ENCODE measurements at regions not wholly inside any gene's neighbourhood (a gene's known extent, or its start where the extent isn't known, plus 50 kb on each side); places are given as distances from the start of the nearest gene placed in this dataset.
"Not testable (repeated sequence)": the region's sequence is repeated elsewhere in the genome, so short reads cannot be mapped to it uniquely, and the experiment has no call there.

DNA sequence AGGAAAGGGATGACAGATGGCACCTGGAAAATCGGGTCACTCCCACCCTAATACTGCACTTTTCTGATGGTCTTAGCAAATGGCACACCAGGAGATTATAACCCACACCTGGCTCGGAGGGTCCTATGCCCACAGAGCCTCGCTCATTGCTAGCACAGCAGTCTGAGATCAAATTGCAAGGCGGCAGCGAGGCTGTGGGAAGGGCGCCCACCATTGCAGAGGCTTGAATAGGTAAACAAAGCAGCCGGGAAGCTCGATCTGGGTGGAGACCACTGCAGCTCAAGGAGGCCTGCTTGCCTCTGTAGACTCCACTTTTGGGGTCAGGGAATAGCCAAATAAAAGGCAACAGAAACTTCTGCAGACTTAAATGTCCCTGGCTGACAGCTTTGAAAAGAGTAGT is 622.7 kb upstream of the ZNF804A start:
- TF ChIP-seq CTCF (conservative IDR thresholded peaks at IDR 0.05; ENCODE audit: low read depth in 2 of 2); CREB1 (CRISPR knock-in tag; IDR thresholded peaks at IDR 0.05; ENCODE audit: low read depth); EZH2 (IDR thresholded peaks at IDR 0.05; ENCODE audit: low read depth, unreplicated experiment); JUNB (IDR thresholded peaks at IDR 0.05; ENCODE audit: unreplicated experiment); POLR2AphosphoS5 (IDR thresholded peaks at IDR 0.05; ENCODE audit: low read depth); EZH2phosphoT487 (IDR thresholded peaks at IDR 0.05; ENCODE audit: unreplicated experiment); NANOG (IDR thresholded peaks at IDR 0.05; ENCODE audit: borderline replicate concordance); ZNF331 (CRISPR knock-in tag; IDR thresholded peaks at IDR 0.05; ENCODE audit: low read depth); ETS1 (IDR thresholded peaks at IDR 0.05); STAT1 (IDR thresholded peaks at IDR 0.05; ENCODE audit: unreplicated experiment): not testable (repeated sequence)
- TF ChIP-seq, protein P1, sequence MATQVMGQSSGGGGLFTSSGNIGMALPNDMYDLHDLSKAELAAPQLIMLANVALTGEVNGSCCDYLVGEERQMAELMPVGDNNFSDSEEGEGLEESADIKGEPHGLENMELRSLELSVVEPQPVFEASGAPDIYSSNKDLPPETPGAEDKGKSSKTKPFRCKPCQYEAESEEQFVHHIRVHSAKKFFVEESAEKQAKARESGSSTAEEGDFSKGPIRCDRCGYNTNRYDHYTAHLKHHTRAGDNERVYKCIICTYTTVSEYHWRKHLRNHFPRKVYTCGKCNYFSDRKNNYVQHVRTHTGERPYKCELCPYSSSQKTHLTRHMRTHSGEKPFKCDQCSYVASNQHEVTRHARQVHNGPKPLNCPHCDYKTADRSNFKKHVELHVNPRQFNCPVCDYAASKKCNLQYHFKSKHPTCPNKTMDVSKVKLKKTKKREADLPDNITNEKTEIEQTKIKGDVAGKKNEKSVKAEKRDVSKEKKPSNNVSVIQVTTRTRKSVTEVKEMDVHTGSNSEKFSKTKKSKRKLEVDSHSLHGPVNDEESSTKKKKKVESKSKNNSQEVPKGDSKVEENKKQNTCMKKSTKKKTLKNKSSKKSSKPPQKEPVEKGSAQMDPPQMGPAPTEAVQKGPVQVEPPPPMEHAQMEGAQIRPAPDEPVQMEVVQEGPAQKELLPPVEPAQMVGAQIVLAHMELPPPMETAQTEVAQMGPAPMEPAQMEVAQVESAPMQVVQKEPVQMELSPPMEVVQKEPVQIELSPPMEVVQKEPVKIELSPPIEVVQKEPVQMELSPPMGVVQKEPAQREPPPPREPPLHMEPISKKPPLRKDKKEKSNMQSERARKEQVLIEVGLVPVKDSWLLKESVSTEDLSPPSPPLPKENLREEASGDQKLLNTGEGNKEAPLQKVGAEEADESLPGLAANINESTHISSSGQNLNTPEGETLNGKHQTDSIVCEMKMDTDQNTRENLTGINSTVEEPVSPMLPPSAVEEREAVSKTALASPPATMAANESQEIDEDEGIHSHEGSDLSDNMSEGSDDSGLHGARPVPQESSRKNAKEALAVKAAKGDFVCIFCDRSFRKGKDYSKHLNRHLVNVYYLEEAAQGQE (IDR thresholded peaks at IDR 0.05; ENCODE audit: unreplicated experiment): not testable (repeated sequence)
- TF ChIP-seq, protein P2, sequence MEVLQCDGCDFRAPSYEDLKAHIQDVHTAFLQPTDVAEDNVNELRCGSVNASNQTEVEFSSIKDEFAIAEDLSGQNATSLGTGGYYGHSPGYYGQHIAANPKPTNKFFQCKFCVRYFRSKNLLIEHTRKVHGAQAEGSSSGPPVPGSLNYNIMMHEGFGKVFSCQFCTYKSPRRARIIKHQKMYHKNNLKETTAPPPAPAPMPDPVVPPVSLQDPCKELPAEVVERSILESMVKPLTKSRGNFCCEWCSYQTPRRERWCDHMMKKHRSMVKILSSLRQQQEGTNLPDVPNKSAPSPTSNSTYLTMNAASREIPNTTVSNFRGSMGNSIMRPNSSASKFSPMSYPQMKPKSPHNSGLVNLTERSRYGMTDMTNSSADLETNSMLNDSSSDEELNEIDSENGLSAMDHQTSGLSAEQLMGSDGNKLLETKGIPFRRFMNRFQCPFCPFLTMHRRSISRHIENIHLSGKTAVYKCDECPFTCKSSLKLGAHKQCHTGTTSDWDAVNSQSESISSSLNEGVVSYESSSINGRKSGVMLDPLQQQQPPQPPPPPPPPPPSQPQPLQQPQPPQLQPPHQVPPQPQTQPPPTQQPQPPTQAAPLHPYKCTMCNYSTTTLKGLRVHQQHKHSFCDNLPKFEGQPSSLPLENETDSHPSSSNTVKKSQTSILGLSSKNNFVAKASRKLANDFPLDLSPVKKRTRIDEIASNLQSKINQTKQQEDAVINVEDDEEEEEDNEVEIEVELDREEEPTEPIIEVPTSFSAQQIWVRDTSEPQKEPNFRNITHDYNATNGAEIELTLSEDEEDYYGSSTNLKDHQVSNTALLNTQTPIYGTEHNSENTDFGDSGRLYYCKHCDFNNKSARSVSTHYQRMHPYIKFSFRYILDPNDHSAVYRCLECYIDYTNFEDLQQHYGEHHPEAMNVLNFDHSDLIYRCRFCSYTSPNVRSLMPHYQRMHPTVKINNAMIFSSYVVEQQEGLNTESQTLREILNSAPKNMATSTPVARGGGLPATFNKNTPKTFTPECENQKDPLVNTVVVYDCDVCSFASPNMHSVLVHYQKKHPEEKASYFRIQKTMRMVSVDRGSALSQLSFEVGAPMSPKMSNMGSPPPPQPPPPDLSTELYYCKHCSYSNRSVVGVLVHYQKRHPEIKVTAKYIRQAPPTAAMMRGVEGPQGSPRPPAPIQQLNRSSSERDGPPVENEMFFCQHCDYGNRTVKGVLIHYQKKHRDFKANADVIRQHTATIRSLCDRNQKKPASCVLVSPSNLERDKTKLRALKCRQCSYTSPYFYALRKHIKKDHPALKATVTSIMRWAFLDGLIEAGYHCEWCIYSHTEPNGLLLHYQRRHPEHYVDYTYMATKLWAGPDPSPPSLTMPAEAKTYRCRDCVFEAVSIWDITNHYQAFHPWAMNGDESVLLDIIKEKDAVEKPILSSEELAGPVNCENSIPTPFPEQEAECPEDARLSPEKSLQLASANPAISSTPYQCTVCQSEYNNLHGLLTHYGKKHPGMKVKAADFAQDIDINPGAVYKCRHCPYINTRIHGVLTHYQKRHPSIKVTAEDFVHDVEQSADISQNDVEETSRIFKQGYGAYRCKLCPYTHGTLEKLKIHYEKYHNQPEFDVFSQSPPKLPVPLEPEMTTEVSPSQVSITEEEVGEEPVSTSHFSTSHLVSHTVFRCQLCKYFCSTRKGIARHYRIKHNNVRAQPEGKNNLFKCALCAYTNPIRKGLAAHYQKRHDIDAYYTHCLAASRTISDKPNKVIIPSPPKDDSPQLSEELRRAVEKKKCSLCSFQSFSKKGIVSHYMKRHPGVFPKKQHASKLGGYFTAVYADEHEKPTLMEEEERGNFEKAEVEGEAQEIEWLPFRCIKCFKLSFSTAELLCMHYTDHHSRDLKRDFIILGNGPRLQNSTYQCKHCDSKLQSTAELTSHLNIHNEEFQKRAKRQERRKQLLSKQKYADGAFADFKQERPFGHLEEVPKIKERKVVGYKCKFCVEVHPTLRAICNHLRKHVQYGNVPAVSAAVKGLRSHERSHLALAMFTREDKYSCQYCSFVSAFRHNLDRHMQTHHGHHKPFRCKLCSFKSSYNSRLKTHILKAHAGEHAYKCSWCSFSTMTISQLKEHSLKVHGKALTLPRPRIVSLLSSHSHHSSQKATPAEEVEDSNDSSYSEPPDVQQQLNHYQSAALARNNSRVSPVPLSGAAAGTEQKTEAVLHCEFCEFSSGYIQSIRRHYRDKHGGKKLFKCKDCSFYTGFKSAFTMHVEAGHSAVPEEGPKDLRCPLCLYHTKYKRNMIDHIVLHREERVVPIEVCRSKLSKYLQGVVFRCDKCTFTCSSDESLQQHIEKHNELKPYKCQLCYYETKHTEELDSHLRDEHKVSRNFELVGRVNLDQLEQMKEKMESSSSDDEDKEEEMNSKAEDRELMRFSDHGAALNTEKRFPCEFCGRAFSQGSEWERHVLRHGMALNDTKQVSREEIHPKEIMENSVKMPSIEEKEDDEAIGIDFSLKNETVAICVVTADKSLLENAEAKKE (CRISPR knock-in tag; IDR thresholded peaks at IDR 0.05): not testable (repeated sequence)

All from GM23338 (cell line).